Gastrocnemius medialis (tissue), 4 donors: ENCODE measurements at regions not wholly inside any gene's neighbourhood (a gene's known extent, or its start where the extent isn't known, plus 50 kb on each side); places are given as distances from the start of the nearest gene placed in this dataset.

Source experiments
- ATAC-seq, 2 donors: fragments of 150-250 bp; one replicate each; pipeline ENCODE4 v1.9.1; 2016
- DNase-seq, 2 donors: peaks; one replicate each; pipeline ENCODE4 v3.0.0-alpha.2; 2019
- H3K27ac ChIP-seq, 4 donors: fragments of 200-600 bp; sonication (generic); 1 replicate in 1 of 4; 2 replicates in 3 of 4; pipeline ENCODE4 v1.5.1; 2016 to 2018; ENCODE audit warnings: mild to moderate bottlenecking in 2 of 4, moderate library complexity in 1 of 4
- H3K27me3 ChIP-seq, 3 donors: fragments of 200-600 bp; sonication (generic) in 2 of 3; 1 replicate in 1 of 3; 2 replicates in 2 of 3; pipeline versions ENCODE4 v1.5.1 to v1.6.0; 2016 to 2019; ENCODE audit warnings: mild to moderate bottlenecking in 1 of 3, moderate library complexity in 1 of 3
- H3K36me3 ChIP-seq, 2 donors: fragments of 200-600 bp; sonication (generic) in 1 of 2; one replicate each; pipeline ENCODE4 v1.5.1; 2017 to 2018
- H3K4me1 ChIP-seq, 2 donors: fragments of 200-600 bp; sonication (generic) in 1 of 2; one replicate each; pipeline ENCODE4 v1.5.1; 2016 to 2017; ENCODE audit warnings: mild to moderate bottlenecking in 2 of 2
- H3K4me3 ChIP-seq, 4 donors: fragments of 200-600 bp; sonication (generic) in 3 of 4; 1 replicate in 1 of 4; 2 replicates in 3 of 4; pipeline ENCODE4 v1.5.1; 2016 to 2019; ENCODE audit warnings: mild to moderate bottlenecking in 2 of 4
- H3K9me3 ChIP-seq, 3 donors: fragments of 200-600 bp; sonication (generic) in 2 of 3; 1 replicate in 1 of 3; 2 replicates in 2 of 3; pipeline ENCODE4 v1.5.1; 2016 to 2019
- CTCF ChIP-seq, 5 experiments: fragments of 450-650 bp in 3 of 5; fragments of 200-600 bp in 2 of 5; sonication (generic) in 2 of 5; IDR thresholded peaks in 4 of 5; conservative IDR thresholded peaks in 1 of 5; 1 replicate in 4 of 5; 2 replicates in 1 of 5; pipeline ENCODE4 v1.5.1; 2016 to 2019; ENCODE audit warnings: antibody characterized with exemption in 5 of 5, mild to moderate bottlenecking in 3 of 5, moderate library complexity in 3 of 5
- POLR2A ChIP-seq, 2 donors: fragments of 450-650 bp; IDR thresholded peaks; one replicate each; pipeline ENCODE4 v1.6.1; 2017; ENCODE audit warnings: antibody characterized with exemption in 2 of 2, mild to moderate bottlenecking in 2 of 2, moderate library complexity in 2 of 2
- in situ Hi-C, 4 donors: fragments of 200-750 bp; cut with MboI; loops; one replicate each; pipeline versions ENCODE4 v1.15.0 to v1.8.0; 2017; ENCODE audit warnings: low sequenced_read_pairs in 4 of 4
- intact Hi-C: fragments of 100-400 bp; cut with DNase I; formaldehyde crosslinking; loops from one replicate; pipeline ENCODE4 v1.15.1; 2023; ENCODE audit warnings: low total_unique reads

GRCh38 chr3:23734481-23734880, 71.3 kb upstream of the UBE2E1 start:
- intact Hi-C loops (no loop called here), in situ Hi-C loops (no loop called here)
- TF ChIP-seq POLR2A (IDR thresholded peaks at IDR 0.05) (no peak), CTCF (IDR thresholded peaks at IDR 0.05 in 4 of 5, conservative IDR thresholded peaks at IDR 0.05 in 1 of 5) (no peak)
- Histone ChIP-seq H3K9me3 (no peaks in the 10 kb centered on the region), H3K27ac (no peak overlapping the region), H3K27me3 (no peaks in the 10 kb centered on the region), H3K4me3 (no peak overlapping the region), H3K4me1 (peaks cover 0 to 5% of the 10 kb centered on the region in 2 donors), H3K36me3 (no peaks in the 10 kb centered on the region)
- no peak for ATAC-seq
- DNase-seq = no peak

GRCh38 chr3:23735062-23735461, 70.7 kb upstream of the UBE2E1 start:
- H3K36me3 ChIP-seq = no peaks in the 10 kb centered on the region
- ATAC-seq = no peak
- no peaks in the 10 kb centered on the region for H3K9me3 ChIP-seq
- no peak for DNase-seq
- intact Hi-C loops (no loop called here), in situ Hi-C loops (no loop called here)
- no peak overlapping the region for H3K4me3 ChIP-seq
- no peaks in the 10 kb centered on the region for H3K27me3 ChIP-seq
- H3K27ac ChIP-seq = no peak overlapping the region
- no peak for TF ChIP-seq CTCF (IDR thresholded peaks at IDR 0.05 in 4 of 5, conservative IDR thresholded peaks at IDR 0.05 in 1 of 5)
- no peak for TF ChIP-seq POLR2A (IDR thresholded peaks at IDR 0.05)
- H3K4me1 ChIP-seq = peaks cover 0 to 11% of the 10 kb centered on the region in 2 donors

- no peak for DNase-seq
These were observed 70.0 kb upstream of the UBE2E1 start for GRCh38 chr3:23735535-23736326.

GRCh38 chr3:23738944-23739343, 66.8 kb upstream of the UBE2E1 start:
- Histone ChIP-seq H3K27me3 (no peaks in the 10 kb centered on the region), H3K9me3 (no peaks in the 10 kb centered on the region), H3K36me3 (no peaks in the 10 kb centered on the region), H3K4me1 (peaks cover 0 to 23% of the 10 kb centered on the region in 2 donors), H3K4me3 (no peak overlapping the region), H3K27ac (peak overlapping the region in 2 of 4 donors; percentile 72 to 85)
- in situ Hi-C loops (no loop called here), intact Hi-C loops (no loop called here)
- no peak for TF ChIP-seq CTCF (IDR thresholded peaks at IDR 0.05 in 4 of 5, conservative IDR thresholded peaks at IDR 0.05 in 1 of 5)
- TF ChIP-seq POLR2A (IDR thresholded peaks at IDR 0.05) = no peak
- ATAC-seq = no peak
- no peak for DNase-seq

More at GRCh38 chr3:23735535-23736326, 70.0 kb upstream of the UBE2E1 start:
- TF ChIP-seq POLR2A (IDR thresholded peaks at IDR 0.05) (no peak), CTCF (IDR thresholded peaks at IDR 0.05 in 4 of 5, conservative IDR thresholded peaks at IDR 0.05 in 1 of 5) (no peak)
- Histone ChIP-seq H3K27me3 (no peaks in the 10 kb centered on the region), H3K9me3 (no peaks in the 10 kb centered on the region), H3K4me3 (no peak overlapping the region), H3K36me3 (no peaks in the 10 kb centered on the region), H3K4me1 (peaks cover 0 to 18% of the 10 kb centered on the region in 2 donors), H3K27ac (peak overlapping the region in 1 of 4 donors; percentile 2)
- in situ Hi-C loops = no loop called here
- no peak for ATAC-seq
- intact Hi-C loops = no loop called here
